ENCODE measurements at regions not wholly inside any gene's neighbourhood (a gene's known extent, or its start where the extent isn't known, plus 50 kb on each side); places are given as distances from the start of the nearest gene placed in this dataset.

DNA sequence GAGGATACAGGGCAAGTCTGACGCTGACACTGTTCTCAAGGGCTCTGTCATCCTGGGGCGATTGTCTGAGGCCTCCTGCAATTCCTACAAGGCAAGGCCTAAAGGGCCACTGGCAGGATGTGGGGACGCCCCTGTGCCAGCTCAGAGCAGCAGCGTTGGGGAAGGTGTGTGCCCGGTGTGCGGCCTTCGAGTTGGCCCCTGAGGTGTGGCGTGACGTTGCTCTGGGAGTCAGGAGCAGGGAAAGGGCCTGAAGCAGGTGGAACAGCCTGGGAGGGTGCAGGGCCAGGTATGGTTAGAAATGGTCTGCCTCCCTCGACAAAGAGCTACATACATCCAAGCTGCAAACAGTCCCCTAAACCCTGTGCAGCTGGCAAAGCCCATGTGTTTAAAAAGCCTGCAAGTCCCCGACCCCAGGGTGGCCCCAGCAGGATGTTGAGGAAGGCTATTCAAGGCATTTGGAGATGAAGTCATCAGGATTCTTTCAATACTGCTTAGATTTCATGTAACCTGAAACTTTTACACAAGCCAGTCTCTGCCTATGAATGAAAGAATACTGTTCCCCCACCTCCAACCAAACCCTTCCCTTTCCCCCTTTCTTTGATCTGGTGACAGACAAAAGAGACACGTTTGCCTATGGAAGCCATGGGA, 142.5 kb upstream of the TNS3 start:
- TF ChIP-seq POLR2AphosphoS5 (IDR thresholded peaks at IDR 0.05): no peak
- TF ChIP-seq EZH2 (IDR thresholded peaks at IDR 0.05; ENCODE audit: borderline replicate concordance, insufficient read depth, low read length, poor library complexity, severe bottlenecking): no peak
- no peak for TF ChIP-seq SMC3 (conservative IDR thresholded peaks at IDR 0.05; ENCODE audit: poor library complexity)
- TF ChIP-seq, protein P1, sequence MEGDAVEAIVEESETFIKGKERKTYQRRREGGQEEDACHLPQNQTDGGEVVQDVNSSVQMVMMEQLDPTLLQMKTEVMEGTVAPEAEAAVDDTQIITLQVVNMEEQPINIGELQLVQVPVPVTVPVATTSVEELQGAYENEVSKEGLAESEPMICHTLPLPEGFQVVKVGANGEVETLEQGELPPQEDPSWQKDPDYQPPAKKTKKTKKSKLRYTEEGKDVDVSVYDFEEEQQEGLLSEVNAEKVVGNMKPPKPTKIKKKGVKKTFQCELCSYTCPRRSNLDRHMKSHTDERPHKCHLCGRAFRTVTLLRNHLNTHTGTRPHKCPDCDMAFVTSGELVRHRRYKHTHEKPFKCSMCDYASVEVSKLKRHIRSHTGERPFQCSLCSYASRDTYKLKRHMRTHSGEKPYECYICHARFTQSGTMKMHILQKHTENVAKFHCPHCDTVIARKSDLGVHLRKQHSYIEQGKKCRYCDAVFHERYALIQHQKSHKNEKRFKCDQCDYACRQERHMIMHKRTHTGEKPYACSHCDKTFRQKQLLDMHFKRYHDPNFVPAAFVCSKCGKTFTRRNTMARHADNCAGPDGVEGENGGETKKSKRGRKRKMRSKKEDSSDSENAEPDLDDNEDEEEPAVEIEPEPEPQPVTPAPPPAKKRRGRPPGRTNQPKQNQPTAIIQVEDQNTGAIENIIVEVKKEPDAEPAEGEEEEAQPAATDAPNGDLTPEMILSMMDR (IDR thresholded peaks at IDR 0.05; ENCODE audit: poor library complexity, severe bottlenecking): no peak
- no peak for TF ChIP-seq RAD21 (conservative IDR thresholded peaks at IDR 0.05)
- TF ChIP-seq EP300 (conservative IDR thresholded peaks at IDR 0.05; ENCODE audit: poor library complexity, severe bottlenecking): no peak
- TF ChIP-seq, protein P2, sequence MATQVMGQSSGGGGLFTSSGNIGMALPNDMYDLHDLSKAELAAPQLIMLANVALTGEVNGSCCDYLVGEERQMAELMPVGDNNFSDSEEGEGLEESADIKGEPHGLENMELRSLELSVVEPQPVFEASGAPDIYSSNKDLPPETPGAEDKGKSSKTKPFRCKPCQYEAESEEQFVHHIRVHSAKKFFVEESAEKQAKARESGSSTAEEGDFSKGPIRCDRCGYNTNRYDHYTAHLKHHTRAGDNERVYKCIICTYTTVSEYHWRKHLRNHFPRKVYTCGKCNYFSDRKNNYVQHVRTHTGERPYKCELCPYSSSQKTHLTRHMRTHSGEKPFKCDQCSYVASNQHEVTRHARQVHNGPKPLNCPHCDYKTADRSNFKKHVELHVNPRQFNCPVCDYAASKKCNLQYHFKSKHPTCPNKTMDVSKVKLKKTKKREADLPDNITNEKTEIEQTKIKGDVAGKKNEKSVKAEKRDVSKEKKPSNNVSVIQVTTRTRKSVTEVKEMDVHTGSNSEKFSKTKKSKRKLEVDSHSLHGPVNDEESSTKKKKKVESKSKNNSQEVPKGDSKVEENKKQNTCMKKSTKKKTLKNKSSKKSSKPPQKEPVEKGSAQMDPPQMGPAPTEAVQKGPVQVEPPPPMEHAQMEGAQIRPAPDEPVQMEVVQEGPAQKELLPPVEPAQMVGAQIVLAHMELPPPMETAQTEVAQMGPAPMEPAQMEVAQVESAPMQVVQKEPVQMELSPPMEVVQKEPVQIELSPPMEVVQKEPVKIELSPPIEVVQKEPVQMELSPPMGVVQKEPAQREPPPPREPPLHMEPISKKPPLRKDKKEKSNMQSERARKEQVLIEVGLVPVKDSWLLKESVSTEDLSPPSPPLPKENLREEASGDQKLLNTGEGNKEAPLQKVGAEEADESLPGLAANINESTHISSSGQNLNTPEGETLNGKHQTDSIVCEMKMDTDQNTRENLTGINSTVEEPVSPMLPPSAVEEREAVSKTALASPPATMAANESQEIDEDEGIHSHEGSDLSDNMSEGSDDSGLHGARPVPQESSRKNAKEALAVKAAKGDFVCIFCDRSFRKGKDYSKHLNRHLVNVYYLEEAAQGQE (IDR thresholded peaks at IDR 0.05; ENCODE audit: borderline replicate concordance): no peak
- TF ChIP-seq MXI1 (conservative IDR thresholded peaks at IDR 0.05; ENCODE audit: poor library complexity, severe bottlenecking): no peak
- TF ChIP-seq TAF1 (IDR thresholded peaks at IDR 0.05; ENCODE audit: low read depth): no peak

Measured in neural cell (in vitro differentiated cells).